Glomerular endothelial cell (primary cell): ENCODE measurements at regions not wholly inside any gene's neighbourhood (a gene's known extent, or its start where the extent isn't known, plus 50 kb on each side); places are given as distances from the start of the nearest gene placed in this dataset.

Experiments
- DNase-seq: peaks from one replicate; pipeline ENCODE4 v3.0.0-alpha.2; 2011; ENCODE audit warnings: low read depth, low spot score; ENCODE audit errors: extremely low read depth

DNA sequence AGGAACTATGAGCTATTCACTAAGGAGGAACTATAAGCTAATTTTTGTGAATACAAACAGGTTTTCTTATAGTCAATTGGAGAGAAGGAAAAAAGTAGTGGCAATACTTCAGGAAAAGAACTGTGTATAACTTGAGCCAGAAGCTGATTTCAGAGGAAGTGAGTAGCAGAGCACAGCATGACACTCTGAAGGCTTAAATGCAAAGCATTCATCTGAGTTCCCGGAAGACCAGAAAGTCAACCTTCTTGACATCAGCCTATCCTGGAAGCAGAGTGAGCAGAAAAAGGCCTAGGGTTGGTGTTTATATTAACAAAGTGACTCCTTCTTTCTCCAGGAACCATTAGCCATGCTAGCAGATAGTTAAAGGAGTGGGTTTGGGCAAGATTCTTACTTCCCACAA lies 545.2 kb downstream of the MRPL39 start:
- DNase-seq, result no peak

DNA sequence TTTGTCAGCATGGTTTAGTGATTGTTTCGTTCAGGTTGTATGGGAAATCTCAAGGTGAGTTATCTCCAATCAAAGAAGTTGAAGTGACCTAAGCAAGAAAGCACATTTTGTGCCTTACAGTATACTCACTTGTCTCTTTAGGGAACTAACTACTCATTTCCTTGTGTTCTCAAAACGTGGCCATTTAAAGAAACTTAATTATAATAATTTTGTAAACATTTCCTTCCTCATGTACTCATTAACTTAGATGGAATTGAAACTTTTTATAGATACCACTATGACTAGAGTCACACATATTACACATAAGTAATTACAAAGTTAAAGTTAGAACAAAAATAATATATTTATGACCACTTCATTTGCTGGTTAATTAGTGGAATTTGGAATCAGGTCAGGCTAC lies 552.6 kb downstream of the MRPL39 start:
- no peak for DNase-seq

DNA sequence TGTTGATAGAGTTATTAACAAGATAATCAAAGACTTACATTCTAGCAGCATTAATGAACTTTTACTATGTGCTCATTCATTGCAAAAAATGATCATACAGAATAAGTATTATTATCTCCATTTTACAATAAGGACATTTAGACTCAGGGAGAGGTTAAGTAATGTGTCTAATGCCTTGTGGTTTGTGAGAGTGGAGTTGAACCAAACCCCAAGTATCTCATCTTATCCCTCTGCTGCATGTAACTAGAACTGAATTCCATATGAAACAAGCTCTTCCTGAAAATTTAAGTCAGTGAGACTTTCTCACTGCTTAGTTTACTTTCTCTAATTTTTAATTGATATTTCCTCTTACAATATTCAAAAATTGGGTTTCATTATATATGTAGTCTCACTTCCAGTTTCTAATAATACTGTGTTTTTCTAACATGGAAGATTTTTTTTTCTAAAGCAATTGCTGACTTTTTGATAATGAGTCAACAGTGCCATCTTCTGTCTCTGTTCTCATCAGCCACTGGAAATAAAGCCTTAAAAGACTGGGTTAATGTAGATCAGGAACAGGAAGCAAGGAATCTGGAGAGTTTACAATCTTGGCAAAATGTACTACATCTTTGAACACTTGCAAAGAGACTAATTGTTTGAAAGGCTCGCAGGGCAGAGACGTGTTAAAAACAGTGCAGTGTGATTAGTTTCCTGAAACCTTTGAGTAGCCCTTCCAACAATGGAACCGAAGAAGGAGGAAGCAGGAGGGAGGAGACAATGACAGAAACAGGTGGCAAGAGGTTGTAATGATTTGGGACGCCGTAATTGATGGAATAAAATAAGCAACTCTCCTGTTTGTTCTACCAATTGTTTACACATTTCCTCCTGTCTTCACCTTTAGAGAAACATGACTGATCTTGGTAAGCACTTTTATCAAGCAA lies 567.6 kb downstream of the MRPL39 start:
- no peak for DNase-seq

DNA sequence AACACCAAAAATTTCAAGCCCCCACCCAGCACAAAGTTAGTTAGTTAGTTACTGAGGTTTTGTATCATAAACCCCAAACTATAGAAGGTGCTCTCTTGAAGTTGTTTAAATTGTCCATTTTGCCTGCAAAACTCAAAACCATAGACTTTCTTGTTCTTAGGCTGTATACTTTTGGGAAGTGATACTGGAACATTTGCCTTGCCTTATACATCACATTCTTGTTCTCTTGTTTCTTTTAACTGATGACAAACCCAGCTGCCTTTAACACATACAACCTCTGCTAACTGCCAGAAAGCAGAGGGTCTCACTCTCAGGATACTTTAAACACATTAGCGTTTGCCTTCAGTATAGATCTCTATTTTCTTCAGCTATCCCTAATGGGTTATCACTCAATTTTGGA lies 570.5 kb downstream of the MRPL39 start:
- no peak for DNase-seq

DNA sequence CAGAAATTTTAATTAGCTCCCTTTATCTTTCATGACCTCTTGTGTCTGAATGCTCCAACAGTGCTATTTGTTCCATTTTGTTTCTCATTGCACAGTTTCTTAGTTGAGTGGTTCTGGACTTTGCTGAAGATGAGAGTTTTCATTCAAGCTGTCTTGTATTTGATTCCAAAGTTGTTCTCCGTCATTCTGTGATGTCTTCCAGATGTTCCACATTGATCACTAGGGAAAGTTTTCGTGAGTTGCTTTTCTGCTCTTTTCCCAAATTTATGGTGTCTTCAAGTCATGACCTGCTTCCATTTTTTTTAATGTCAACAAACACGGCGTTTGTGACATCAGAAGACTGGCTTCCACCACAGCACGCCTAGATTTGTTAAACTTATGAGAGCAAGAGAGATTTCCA lies 575.5 kb downstream of the MRPL39 start:
- DNase-seq, result no peak

DNA sequence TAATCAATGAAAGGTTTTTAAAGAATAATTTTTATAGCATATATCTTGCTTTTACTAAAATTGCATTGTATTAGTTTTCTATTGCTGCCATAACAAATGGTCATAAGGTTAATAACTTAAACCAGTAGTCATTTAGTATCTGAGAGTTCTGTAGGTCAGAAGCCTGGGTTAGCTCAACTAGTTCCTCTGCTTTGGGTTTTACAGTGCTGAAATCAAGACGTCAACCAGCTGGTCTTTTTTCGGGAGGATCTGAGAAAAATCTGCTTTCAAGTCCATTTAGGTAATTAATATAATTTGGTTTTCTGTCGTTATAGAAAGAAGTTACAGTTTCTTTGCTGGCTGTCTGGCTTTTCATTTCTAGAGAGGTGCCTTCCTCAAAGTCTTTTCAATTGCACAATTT lies 577.7 kb downstream of the MRPL39 start:
- no peak for DNase-seq

DNA sequence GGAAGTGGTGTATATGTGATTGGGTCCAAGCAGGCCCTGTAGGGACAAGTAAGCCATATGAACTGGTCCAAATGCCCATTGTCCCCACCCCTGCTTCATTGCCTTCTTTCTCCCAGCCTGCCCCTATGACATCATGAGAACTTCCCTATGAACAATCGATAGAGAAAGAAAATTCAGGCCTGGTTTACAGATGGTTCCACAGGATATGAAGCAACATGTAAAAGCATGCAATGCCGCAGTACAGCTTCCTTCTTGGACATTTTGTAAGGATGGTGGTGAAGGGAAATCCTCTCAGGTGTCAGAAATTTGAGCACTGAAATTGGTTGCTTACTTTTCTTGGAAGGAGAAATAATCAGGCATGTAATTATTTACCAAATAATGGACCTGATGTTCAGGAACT lies 581.7 kb downstream of the MRPL39 start:
- DNase-seq, result no peak

DNA sequence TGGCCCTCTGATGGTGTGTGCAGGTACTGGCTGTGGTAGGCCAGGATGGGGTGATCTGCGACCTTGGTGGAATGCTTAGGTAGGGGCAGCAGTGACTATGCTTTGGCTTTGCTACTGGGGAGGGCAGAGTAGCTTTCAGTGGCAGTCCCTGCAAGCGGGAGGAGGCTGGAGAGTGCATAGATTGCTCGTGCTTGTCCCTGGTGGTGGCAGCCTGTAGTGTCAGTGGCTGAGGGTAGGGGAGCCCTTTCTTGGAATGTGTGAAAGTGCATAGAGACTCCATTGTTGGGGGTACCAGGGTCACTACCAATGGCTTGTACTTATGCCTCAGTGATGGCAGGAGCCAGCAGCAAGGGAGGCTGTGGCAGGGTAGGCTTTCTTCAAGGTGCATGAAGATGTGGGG lies 582.6 kb downstream of the MRPL39 start:
- DNase-seq, result no peak

DNA sequence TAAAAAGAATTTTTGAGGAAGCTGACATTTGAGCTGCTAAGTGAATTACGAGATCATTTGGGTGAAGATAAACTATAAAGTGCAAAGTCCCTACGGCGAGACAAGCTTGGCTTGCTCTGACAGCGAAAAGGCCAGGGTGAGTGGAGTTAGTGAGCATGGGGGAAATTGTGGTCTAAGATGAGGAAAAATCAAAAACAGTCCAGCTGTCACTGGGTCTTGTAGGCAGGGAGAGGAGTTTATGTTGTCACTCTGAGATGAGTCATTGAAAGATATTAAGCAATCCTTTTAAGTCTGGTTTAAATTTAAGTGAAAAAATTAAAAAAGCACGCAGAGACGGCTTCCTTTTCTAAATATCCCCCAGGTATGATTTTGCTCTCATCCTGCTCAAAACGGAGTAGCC lies 601.9 kb downstream of the MRPL39 start:
- DNase-seq, result no peak

DNA sequence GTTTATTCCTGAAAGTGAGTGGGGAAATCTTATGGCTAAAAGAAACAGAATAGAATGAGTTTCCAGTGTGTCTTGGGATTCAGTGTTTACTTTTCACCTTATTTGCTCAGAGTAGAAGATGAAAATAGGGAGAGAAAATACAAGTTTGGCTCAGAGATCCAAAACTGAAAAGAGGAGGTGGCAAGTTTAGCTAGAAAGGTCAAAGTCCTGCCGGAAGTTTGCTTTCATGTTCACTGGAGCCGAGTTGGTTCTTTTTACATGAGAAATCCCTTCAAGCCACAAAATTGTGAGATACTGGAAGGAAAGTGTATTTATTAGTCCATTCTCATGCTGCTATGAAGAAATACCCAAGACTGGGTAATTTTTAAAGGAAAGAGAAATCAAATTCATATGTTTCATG lies 604.6 kb downstream of the MRPL39 start:
- DNase-seq, result no peak

DNA sequence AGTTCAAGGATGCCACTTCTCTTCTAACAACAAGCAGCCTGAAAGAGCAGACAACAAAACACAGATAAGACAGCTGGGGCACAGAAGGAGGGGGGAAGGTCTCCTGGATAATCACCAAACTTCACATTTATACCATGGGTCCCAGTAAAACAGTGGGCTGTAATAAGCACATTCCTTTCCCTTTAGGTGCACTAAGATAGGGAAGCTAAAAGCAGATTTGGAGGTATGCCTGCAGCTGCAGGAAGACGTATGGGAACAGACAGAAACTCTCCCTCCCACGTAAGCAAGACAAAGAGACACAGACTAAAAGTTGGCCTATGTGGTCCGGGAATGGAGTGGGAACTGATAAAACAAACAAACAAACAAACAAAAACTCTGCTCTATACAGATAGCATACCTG lies 612.1 kb downstream of the MRPL39 start:
- DNase-seq, result no peak

DNA sequence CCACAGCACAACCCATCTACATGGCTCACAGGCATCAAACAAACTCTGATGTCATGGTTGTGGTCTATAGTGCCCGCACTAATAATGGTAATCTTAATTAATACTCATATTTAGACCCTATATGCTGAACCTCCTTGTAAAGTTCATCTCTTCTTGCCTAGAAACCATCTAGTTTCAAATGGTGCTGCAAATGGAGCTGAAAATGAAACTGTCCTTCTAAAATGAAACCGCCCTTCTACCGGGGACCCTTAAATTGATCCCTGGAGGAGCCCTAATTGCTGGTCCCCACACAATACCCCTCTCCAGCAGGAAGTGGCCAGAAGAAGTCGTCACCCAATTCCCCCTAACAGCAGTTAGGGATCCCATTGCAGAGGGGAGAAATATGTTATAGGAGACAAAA lies 612.6 kb downstream of the MRPL39 start:
- no peak for DNase-seq

DNA sequence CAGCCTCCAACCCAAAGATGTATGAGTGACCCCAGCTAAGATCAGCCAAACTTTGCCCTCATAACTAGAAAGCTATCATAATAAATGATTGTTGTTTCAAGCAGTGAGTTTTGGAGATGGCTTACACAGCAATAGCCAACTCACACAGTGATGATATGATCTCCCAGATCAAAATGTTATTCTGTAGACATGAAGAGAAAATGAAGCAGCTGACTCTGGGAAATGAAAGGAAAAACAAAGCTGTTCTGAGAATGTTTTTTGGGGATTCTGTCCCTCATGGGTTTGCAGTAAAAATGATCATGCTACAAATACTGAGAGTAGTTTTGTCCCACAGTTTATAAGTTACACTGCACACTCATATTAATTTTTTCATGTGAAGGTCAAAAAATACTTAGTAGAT lies 617.8 kb downstream of the MRPL39 start:
- no peak for DNase-seq

DNA sequence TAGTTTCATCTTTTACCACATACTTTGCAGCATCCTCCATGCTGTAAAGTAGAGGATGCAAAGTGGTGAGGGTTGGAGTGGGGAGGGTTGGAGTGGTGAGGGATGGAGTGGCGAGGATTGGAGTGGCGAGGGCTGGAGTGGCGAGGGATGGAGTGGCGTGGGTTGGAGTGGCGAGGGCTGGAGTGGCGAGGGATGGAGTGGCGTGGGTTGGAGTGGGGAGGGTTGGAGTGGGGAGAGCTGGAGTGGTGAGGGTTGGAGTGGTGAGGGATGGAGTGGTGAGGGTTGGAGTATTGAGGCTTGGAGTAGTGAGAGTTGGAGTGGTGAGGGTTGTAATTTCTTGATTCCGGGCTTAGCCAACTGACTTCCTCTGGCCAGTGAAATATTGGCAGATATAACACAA lies 618.3 kb downstream of the MRPL39 start:
- no peak for DNase-seq

DNA sequence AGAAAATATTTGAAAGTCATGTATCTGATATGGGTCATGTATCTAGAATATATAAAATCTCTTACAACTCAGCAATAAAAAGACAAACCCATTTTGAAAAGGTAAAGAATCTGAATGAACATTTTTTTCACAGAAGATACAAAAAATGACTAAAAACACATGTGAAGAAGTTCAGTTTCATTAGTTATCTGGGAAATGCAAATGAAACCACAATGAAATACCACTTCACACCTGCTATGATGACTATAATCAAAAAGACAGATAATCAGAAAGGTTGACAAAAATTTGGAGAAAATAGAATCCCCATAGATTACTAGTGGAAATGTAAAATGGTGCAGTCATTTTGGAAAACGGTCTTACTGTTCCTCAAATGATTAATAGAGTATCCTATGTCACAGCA lies 631.0 kb downstream of the MRPL39 start:
- no peak for DNase-seq

DNA sequence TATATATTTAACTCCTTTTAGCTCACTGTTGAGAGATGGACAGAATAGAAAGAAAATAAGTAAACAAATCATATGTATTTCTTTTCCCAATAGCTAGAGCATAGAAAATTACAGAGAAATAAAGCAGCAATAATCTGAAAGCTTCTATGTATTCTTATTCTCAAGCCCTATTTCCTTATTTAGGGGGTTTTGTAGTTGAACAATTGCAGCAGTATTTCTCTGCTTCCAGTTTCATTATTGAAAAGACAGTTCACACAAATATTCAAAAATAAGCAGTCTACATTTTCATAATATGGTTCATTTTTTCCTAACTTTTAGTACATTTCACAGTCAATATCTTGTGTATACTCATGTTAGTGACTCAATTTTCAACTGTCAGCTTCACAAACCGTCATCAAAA lies 638.2 kb downstream of the MRPL39 start:
- DNase-seq, result no peak

DNA sequence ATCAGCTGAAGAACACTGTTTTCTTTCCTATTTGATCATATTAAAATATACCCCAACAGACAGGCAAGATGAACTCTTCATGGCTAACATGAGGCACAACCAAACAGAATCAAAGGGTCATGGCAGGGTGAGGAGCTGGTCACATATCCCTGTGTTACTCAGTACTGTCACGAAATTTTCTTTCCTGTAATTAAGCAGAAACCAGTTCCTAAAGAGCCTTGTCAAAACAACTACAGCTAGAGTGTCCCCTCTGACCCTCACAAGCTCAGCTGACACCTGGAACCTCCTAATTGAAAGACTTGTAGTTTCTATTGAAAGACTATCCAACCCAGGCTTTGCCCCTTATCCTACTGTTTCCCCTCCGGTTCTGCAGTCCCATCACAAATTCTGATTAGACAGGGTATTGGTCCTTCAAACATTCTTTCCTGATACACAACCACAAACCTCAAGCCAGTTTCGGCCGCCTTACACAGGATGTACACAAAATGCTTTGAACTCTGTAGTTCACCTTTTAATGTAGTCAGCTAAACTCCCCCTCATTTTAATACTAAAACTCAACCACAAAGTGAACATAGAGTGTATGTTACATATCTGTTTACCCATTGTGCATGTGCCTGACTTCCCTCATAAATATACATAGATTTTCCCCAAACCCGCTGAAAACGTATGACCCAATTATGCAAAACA lies 651.9 kb downstream of the MRPL39 start:
- no peak for DNase-seq

DNA sequence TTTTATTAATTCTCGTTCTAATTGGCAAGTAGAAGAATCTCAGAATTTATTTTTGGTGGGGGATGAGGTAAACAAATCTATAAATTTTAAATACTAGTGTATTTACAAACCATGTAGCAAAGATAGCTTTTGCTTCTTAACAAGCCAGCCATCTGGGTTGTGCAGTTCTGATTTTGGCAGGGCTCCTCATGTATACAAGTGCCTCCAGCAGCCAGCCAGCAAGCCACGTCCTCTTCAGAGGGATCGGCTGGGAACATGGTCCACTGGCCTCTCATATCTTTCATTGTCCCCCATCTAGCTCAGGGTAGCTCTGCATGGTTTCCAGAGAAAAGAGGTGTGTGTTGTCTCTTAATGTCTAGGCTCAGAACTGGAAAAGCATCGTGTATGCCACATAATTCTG lies 659.1 kb downstream of the MRPL39 start:
- no peak for DNase-seq

DNA sequence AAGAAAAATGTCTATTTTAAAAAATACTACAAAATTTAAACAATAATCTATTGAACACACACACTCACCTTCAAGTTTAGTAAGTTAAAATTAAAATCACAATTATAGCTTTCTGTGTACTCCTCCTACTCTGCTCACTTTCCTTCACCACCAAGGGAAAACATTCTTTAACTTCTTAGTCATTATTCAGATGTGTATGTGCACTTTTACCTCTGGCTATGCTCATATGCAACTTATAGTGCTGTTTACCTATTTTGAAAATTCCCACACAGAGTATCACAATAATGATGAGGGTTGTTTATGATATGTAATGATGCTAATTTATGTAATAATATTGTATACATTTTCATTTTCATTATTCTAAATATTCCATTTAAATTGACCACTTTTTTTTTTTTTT lies 661.4 kb downstream of the MRPL39 start:
- no peak for DNase-seq

DNA sequence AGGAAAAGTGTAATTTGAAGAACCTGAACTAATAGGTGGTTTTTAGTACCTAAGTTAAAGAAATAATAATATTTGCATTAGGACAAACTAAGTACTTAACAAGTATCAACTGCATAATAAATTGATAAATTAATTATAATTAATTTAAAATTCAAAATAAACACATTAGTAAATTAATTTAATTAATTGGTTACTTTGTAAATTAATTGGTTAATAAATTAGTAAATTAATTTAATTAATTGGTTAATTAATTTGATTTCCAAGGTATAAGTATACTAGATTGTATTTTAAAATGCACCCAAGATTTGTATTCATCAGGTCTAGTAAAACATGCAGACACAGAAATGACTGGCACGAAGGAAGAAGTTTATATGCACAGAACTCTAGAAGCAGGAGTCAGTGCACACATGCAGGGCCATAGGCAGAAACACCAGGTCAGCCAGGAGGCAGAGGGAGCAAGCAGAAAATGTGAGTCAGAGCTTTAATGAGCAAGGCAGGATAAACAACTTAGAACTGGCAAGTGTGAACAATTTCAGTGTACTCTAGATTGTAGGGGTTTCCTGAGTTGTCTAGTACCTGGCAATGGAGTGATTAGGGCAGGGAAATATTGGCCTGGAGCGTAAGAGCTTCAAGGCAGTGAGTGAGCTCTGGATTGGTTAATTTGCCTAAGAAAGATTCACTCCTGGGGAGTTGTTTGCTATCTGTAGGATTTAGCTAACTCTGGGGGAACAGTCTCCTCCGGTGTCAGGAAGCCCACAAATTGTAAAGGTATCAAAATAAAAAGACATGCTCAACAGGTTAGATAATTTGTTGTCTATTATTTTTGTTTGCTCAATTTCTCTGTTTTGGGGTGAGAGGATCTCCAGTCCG lies 665.7 kb downstream of the MRPL39 start:
- DNase-seq, result no peak

DNA sequence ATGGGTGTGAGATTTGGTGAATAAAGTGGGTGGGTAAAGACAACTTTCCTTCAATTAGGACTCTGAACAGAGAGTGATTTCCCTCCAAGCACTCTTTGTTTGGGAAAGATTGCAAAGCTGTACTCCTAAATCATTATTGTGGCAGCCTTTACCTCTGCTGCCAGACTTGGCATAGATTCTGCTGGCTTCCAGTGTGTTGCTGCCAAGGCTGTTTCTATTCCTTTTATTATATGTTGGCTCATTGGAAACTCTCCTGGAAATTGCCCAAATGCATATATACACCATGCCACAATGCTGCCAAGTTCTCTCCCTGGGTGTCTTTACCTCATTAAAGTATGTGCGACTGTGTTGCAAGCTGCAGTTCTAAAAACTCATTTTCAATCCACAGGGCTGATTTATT lies 668.0 kb downstream of the MRPL39 start:
- no peak for DNase-seq
